Choroid plexus epithelial cell (primary cell): ENCODE measurements at regions not wholly inside any gene's neighbourhood (a gene's known extent, or its start where the extent isn't known, plus 50 kb on each side); places are given as distances from the start of the nearest gene placed in this dataset.
"Not testable (repeated sequence)": the region's sequence is repeated elsewhere in the genome, so short reads cannot be mapped to it uniquely, and the experiment has no call there.

Source experiments
- DNase-seq: peaks from one replicate; pipeline ENCODE4 v3.0.0-alpha.2; 2010; ENCODE audit warnings: low read depth
- H3K4me3 ChIP-seq: 2 replicates; pipeline ENCODE4 v1.5.1; 2011; ENCODE audit warnings: low read depth, mild to moderate bottlenecking, control low read depth, low read length, moderate library complexity
- CTCF ChIP-seq: conservative IDR thresholded peaks from 2 replicates; pipeline ENCODE4 v1.5.1; 2011; ENCODE audit warnings: low read depth, mild to moderate bottlenecking, control low read depth, inconsistent platforms, low read length, moderate library complexity

DNA sequence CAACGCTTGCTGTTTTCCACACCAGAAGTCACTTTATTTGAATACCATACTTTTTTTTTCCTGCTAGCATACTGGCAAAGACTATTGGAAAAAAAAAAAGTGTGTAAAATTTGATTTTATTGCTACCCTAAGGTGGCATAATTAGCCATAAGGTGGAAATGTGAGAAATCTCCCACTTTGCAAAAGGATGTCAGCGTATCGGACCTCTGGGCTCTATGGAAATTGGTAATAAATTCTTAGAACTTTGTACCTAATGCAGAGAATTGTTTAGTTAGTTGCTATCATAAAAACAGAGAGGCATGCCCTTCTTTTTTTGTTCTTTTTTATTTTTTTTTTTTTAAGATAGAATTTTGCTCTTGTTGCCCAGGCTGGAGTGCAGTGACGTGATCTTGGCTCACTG lies 63.7 kb upstream of the GMDS start:
- H3K4me3 ChIP-seq: no peak overlapping the region
- no peak for TF ChIP-seq CTCF
- no peak for DNase-seq

- TF ChIP-seq CTCF: no peak
Observed at GRCh38 chr6:2307799-2308198, 62.4 kb upstream of the GMDS start.

DNA sequence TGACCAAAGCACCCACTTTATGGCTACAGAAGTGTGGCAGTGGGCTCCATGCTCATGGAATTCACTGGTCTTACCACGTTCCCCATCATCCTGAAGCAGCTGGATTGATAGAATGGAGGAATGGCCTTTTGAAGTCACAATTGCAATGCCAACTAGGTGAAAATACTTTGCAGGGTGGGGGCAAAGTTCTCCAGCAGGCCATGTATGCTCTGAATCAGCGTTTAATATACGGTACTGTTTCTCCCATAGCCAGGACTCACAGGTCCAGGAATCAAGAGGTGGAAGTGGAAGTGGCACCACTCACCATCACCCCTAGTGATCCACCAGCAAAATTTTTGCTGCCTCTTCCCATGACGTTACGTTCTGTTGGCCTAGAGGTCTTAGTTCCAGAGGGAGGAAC lies 60.5 kb upstream of the GMDS start:
- TF ChIP-seq CTCF: no peak
- no peak for DNase-seq
- H3K4me3 ChIP-seq: no peak overlapping the region

More at GRCh38 chr6:2307799-2308198, 62.4 kb upstream of the GMDS start:
- no peak overlapping the region for H3K4me3 ChIP-seq
- DNase-seq: no peak

DNA sequence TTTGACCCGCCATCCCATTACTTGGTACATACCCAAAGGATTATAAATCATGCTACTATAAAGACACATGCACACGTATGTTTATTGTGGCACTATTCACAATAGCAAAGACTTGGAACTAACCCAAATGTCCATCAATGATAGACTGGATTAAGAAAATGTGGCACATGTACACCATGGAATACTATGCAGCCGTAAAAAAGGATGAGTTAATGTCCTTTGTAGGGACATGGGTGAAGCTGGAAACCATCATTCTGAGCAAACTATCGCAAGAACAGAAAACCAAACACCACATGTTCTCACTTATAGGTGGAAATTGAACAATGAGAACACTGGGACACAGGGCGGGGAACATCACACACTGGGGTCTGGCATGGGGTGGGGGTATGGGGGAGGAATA lies 57.1 kb upstream of the GMDS start:
- not testable (repeated sequence) for DNase-seq, H3K4me3 ChIP-seq

DNA sequence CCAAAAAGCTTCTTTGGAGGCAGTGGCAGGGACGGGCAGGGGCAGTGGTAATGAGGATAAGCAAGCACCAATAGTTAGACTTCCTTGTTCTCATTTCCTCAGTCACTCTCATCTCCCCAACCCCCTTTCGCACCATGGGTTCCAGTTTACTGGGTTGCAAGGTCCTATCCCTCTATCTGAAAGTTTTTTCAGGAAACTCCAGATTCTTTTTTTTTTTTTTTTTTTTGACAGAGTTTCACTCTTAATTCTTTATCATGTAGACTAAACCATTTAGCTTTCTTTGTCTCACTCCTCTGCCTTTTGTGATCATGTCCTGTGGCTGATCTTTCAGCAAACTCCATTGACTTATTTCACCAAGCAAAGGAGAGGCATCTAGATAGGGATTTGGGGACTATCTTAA lies 51.4 kb upstream of the GMDS start:
- no peak for TF ChIP-seq CTCF
- no peak for DNase-seq
- H3K4me3 ChIP-seq: no peak overlapping the region
